Peyer's patch (tissue), 4 donors: ENCODE measurements at regions not wholly inside any gene's neighbourhood (a gene's known extent, or its start where the extent isn't known, plus 50 kb on each side); places are given as distances from the start of the nearest gene placed in this dataset.

Experiments used
- CTCF ChIP-seq, 6 experiments: fragments of 450-650 bp in 4 of 6; fragments of 200-600 bp in 2 of 6; sonication (generic) in 1 of 6; IDR thresholded peaks; one replicate each; pipeline ENCODE4 v1.5.1; 2017 to 2019; ENCODE audit warnings: antibody characterized with exemption in 6 of 6, mild to moderate bottlenecking in 3 of 6, moderate library complexity in 1 of 6
- POLR2A ChIP-seq, 2 donors: fragments of 450-650 bp; IDR thresholded peaks; one replicate each; pipeline ENCODE4 v1.5.1; 2017; ENCODE audit warnings: antibody characterized with exemption in 2 of 2, mild to moderate bottlenecking in 2 of 2, moderate library complexity in 2 of 2

GRCh38 chr12:73585136-73585535 lies 952.5 kb upstream of the ATXN7L3B start:
- no peak for TF ChIP-seq CTCF (IDR thresholded peaks at IDR 0.05)
- TF ChIP-seq POLR2A (IDR thresholded peaks at IDR 0.05), result no peak
